ENCODE measurements at regions not wholly inside any gene's neighbourhood (a gene's known extent, or its start where the extent isn't known, plus 50 kb on each side); places are given as distances from the start of the nearest gene placed in this dataset.
"Not testable (repeated sequence)": the region's sequence is repeated elsewhere in the genome, so short reads cannot be mapped to it uniquely, and the experiment has no call there.

DNA sequence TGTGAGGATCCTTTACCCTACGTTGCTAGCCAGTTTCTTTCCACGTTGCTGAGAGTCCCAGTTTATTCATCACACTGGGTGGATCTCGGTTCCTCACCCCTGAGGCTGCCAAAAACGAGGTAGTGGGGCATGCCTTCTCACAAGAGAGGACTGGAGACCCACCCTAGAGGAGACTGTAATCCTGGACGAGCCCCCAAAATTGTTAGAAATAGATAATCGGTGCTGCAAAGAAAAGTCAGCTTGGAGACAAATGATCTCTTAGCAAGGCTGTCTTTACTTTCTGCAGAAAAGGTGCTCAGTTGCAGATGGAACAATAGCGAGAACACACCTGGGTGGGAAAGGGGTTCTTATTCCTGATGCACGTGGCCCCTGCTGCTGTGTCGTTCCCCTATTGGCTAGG is 101.8 kb downstream of the TMEM167A start:
- no peak for DNase-seq (ENCODE audit: low read depth)
- no peak overlapping the region for H3K4me3 ChIP-seq (ENCODE audit: low read length)
- TF ChIP-seq CTCF (conservative IDR thresholded peaks at IDR 0.05; ENCODE audit: low read depth, low read length) = no peak

GRCh38 chr5:82974346-82974745 is 102.8 kb downstream of the TMEM167A start:
- DNase-seq (ENCODE audit: low read depth); H3K4me3 ChIP-seq (ENCODE audit: low read length): not testable (repeated sequence)

GRCh38 chr5:82971901-82972300 is 105.3 kb downstream of the TMEM167A start:
- H3K4me3 ChIP-seq (ENCODE audit: low read length) = no peak overlapping the region
- DNase-seq (ENCODE audit: low read depth) = no peak
- no peak for TF ChIP-seq CTCF (conservative IDR thresholded peaks at IDR 0.05; ENCODE audit: low read depth, low read length)

DNA sequence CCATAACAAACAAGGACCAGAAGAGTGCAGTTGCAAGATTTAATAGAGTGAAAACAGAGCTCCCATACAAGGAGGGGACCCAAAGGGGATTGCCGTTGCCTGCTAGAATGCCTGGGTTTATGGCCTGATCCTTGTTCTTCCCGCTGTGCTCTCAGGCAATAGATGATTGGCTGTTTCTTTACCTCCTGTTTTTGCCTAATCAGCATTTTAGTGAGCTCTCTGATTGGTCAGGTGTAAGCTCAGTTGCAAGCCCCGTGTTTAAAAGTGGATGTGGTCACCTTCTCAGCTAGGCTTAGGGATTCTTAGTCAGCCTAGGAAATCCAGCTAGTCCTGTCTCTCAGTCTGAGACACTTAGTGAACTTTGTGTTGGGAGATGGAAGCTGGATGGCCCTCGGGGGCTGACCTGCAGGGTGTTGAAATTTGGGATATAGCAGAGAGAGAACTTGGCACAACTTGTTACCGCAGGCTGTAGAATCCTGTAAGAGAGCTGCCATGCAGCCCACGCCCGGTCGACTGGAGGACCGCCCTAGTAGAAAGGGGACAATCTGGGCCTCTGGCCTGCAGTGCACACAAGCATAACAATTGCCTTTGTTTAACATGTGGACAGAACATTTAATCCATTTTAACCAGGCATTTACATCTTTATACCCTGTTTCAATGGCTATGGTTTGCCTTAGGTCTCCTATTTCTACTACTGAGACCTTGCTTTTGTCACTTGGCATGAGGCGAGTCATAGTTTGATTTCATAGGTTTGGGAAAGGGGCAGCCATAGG is 106.0 kb downstream of the TMEM167A start:
- not testable (repeated sequence) for DNase-seq (ENCODE audit: low read depth); H3K4me3 ChIP-seq (ENCODE audit: low read length)

DNA sequence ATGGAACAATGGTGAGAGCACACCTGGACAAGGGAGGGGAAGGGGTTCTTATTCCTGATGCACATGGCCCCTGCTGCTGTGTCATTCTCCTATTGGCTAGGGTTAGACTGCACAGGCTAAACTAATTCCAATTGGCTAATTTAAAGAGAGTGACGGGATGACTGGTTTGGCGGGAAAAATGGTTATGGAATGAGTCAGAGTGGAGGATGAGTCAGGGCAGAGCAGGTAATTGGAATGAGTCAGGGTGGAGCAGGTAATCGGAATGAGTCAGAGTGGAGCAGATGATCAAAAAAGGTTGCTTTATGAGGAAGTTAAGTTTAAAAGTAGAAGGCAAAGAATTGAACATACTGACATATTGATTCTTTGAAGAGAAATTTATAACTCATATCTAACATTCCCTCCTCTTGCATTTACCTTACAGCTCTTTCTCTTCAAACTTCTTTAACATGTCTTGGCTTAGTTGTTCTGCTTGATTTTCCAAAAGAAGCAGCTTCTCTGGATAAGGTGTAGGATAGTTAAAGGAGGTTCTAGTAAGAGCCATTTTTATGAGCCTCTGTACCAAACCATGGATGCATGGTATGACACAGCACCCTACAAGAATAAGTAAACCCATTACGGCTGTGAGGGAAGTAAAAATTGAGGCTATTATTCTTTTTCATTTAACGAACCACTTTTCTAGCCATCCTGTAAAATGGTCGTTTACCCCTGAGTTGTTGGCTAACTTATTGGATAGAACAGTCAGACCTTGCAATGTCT is 107.8 kb downstream of the TMEM167A start:
- DNase-seq (ENCODE audit: low read depth) = not testable (repeated sequence)

GRCh38 chr5:82967072-82967471 is 110.1 kb downstream of the TMEM167A start:
- no peak overlapping the region for H3K4me3 ChIP-seq (ENCODE audit: low read length)
- no peak for TF ChIP-seq CTCF (conservative IDR thresholded peaks at IDR 0.05; ENCODE audit: low read depth, low read length)
- no peak for DNase-seq (ENCODE audit: low read depth)

More for the DNA sequence above, 107.8 kb downstream of the TMEM167A start:
- not testable (repeated sequence) for H3K4me3 ChIP-seq (ENCODE audit: low read length)

GRCh38 chr5:82959466-82959865 is 117.7 kb downstream of the TMEM167A start:
- H3K4me3 ChIP-seq (ENCODE audit: low read length) = no peak overlapping the region
- no peak for TF ChIP-seq CTCF (conservative IDR thresholded peaks at IDR 0.05; ENCODE audit: low read depth, low read length)
- no peak for DNase-seq (ENCODE audit: low read depth)

GRCh38 chr5:82956600-82956999 is 120.6 kb downstream of the TMEM167A start:
- DNase-seq (ENCODE audit: low read depth) = no peak
- H3K4me3 ChIP-seq (ENCODE audit: low read length) = no peak overlapping the region
- TF ChIP-seq CTCF (conservative IDR thresholded peaks at IDR 0.05; ENCODE audit: low read depth, low read length) = no peak

Measured in retinal pigment epithelial cell (primary cell).